Activated naive CD4-positive, alpha-beta T cell treated with anti-CD3 and anti-CD28 coated beads for 36 hours (primary cell): ENCODE measurements at regions not wholly inside any gene's neighbourhood (a gene's known extent, or its start where the extent isn't known, plus 50 kb on each side); places are given as distances from the start of the nearest gene placed in this dataset.

Source experiments
- CTCF ChIA-PET: fragments of 350-600 bp; sonication (Branson Sonifier 250); formaldehyde crosslinking; loops from one replicate; lab custom pipeline; 2021; ENCODE audit warnings: antibody characterized with exemption; lab: Charles Lee
- DNase-seq: peaks from one replicate; pipeline ENCODE4 v3.0.0-alpha.2; 2020
- H3K27ac Mint-ChIP-seq: one replicate; pipeline ENCODE4 v1.8.0; 2021; ENCODE audit warnings: mild to moderate bottlenecking, mixed read lengths
- H3K27me3 Mint-ChIP-seq: one replicate; pipeline ENCODE4 v1.8.0; 2021; ENCODE audit warnings: low read depth, mixed read lengths
- H3K36me3 Mint-ChIP-seq: one replicate; pipeline ENCODE4 v1.8.0; 2021; ENCODE audit warnings: low read depth, mixed read lengths
- H3K4me1 Mint-ChIP-seq: one replicate; pipeline ENCODE4 v1.8.0; 2021; ENCODE audit warnings: low read depth, mixed read lengths
- H3K4me3 Mint-ChIP-seq: one replicate; pipeline ENCODE4 v1.8.0; 2021; ENCODE audit warnings: mild to moderate bottlenecking, moderate library complexity, mixed read lengths
- H3K9me3 Mint-ChIP-seq: one replicate; pipeline ENCODE4 v1.8.0; 2021; ENCODE audit warnings: mixed read lengths
- intact Hi-C: fragments of 100-400 bp; cut with micrococcal nuclease; formaldehyde crosslinking; loops from one replicate; pipeline ENCODE4 v1.15.1; 2023

DNA sequence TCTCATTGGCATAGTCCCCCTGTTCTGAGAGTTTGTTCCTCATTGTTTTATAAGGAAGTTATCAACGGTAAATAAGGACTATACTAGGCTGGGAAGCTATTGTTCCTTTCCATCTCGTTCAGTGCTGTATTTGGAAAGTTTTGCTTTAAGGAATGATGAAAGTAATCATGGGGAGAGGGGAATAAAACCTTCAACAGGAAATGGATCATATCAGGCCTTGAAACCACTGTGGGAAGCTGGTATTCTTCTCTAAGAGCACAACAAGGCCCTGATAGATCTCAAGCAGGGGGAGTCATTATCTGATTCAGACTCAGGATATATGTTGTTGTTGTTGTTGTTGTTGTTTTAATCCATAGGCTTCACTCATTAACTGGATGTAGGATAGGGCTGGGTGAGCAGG, 474.5 kb downstream of the ENC1 start:
- H3K27ac Mint-ChIP-seq = no peak overlapping the region
- intact Hi-C loops = no loop called here
- peaks cover 2% of the 10 kb centered on the region for H3K27me3 Mint-ChIP-seq
- DNase-seq = no peak
- no peak overlapping the region for H3K4me3 Mint-ChIP-seq
- H3K36me3 Mint-ChIP-seq = no peaks in the 10 kb centered on the region
- no peaks in the 10 kb centered on the region for H3K9me3 Mint-ChIP-seq
- no peaks in the 10 kb centered on the region for H3K4me1 Mint-ChIP-seq
- CTCF ChIA-PET = no interaction called here

DNA sequence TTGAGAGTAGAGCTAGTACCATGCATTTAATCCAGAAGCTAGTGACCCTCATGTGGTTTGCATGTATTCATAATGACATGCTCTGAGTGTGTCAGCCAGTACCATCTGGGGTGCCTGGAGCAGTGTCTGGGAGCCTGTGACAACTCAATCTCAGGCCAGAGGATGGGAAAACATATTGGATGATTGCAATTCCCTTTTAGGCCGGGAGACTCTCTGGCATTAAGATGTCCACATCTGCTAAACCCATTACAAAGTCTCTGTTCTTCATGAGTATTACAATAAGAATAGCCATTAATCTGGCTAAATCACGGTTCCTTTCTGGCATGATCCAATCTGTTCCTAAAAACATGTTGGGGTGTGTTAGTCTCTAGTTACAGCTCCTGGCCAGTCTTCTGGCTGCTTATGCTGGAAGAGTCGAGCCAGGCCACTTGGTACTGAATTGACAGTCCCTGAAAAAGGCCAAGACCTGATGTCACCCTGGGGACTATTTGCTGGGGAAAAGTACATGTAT, 475.7 kb downstream of the ENC1 start:
- CTCF ChIA-PET = no interaction called here
- no peak overlapping the region for H3K4me3 Mint-ChIP-seq

DNA sequence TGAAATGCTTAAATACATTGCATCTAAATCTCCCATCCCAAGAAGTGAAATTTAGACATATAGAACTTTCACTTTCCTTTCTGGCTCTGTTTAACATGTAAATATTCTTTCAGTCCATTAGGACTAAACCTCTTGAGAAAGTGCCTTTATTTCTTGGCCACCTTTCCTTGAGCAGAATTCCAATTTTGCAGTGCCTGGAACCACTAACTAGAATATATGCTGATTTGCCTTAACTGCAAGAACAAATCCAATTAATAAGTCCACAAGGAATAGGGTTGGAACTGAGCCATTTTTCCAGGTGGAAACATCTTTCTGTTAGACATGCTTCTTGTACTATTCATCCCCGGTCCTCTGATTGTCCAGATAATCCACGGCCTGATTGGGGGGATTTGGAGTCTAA, 478.0 kb downstream of the ENC1 start:
- no peaks in the 10 kb centered on the region for H3K4me1 Mint-ChIP-seq
- H3K27me3 Mint-ChIP-seq = peaks cover 3% of the 10 kb centered on the region
- CTCF ChIA-PET = interaction anchor here (0.6 kb wide), 1 partner anchor 25 kb away, joined by 3 read pairs; no protein-coding TSS in a partner anchor

More for the DNA sequence above, 475.7 kb downstream of the ENC1 start:
- H3K27me3 Mint-ChIP-seq = peaks cover 2% of the 10 kb centered on the region
- no peak overlapping the region for H3K27ac Mint-ChIP-seq
- DNase-seq = no peak
- intact Hi-C loops = no loop called here
- no peaks in the 10 kb centered on the region for H3K9me3 Mint-ChIP-seq
- H3K4me1 Mint-ChIP-seq = no peaks in the 10 kb centered on the region
- H3K36me3 Mint-ChIP-seq = no peaks in the 10 kb centered on the region

DNA sequence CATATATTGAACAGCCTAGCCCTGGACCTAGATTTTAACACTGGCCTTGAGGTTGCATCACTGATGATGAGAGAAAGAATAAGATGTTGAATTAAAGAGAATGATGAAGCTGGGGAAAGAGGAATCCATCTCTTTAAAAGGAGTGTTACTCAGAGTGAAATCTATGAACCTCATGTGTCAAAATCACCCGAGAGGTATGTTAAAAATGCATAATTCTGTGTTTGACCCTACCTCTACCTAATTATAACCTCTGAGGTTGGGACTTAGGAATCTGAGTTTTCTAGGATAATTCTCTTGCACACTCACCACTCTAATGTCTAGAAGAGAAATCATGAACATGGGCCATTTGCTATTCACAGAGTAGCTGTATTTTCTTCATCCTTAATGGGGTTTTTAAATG, 479.4 kb downstream of the ENC1 start:
- no peaks in the 10 kb centered on the region for H3K9me3 Mint-ChIP-seq
- CTCF ChIA-PET = no interaction called here
- intact Hi-C loops = no loop called here
- peaks cover 3% of the 10 kb centered on the region for H3K27me3 Mint-ChIP-seq
- H3K4me1 Mint-ChIP-seq = no peaks in the 10 kb centered on the region
- no peaks in the 10 kb centered on the region for H3K36me3 Mint-ChIP-seq
- H3K27ac Mint-ChIP-seq = no peak overlapping the region
- no peak overlapping the region for H3K4me3 Mint-ChIP-seq
- no peak for DNase-seq

More for the DNA sequence above, 478.0 kb downstream of the ENC1 start:
- H3K9me3 Mint-ChIP-seq = no peaks in the 10 kb centered on the region
- H3K27ac Mint-ChIP-seq = no peak overlapping the region
- intact Hi-C loops = no loop called here
- no peaks in the 10 kb centered on the region for H3K36me3 Mint-ChIP-seq
- DNase-seq = no peak
- no peak overlapping the region for H3K4me3 Mint-ChIP-seq

- peaks cover 5% of the 10 kb centered on the region for H3K27me3 Mint-ChIP-seq
- CTCF ChIA-PET = no interaction called here
- intact Hi-C loops = no loop called here
Observed at GRCh38 chr5:74156728-74157383, 483.7 kb downstream of the ENC1 start.

GRCh38 chr5:74155501-74155900, 485.0 kb downstream of the ENC1 start:
- DNase-seq = no peak
- Mint-ChIP-seq H3K27ac (no peak overlapping the region), H3K9me3 (no peaks in the 10 kb centered on the region), H3K27me3 (peaks cover 10% of the 10 kb centered on the region), H3K4me3 (no peak overlapping the region), H3K36me3 (no peaks in the 10 kb centered on the region), H3K4me1 (no peaks in the 10 kb centered on the region)
- intact Hi-C loops = no loop called here
- CTCF ChIA-PET = no interaction called here

More at GRCh38 chr5:74156728-74157383, 483.7 kb downstream of the ENC1 start:
- no peak for DNase-seq
- H3K27ac Mint-ChIP-seq = no peak overlapping the region
- H3K9me3 Mint-ChIP-seq = no peaks in the 10 kb centered on the region
- no peak overlapping the region for H3K4me3 Mint-ChIP-seq
- H3K4me1 Mint-ChIP-seq = no peaks in the 10 kb centered on the region
- no peaks in the 10 kb centered on the region for H3K36me3 Mint-ChIP-seq

DNA sequence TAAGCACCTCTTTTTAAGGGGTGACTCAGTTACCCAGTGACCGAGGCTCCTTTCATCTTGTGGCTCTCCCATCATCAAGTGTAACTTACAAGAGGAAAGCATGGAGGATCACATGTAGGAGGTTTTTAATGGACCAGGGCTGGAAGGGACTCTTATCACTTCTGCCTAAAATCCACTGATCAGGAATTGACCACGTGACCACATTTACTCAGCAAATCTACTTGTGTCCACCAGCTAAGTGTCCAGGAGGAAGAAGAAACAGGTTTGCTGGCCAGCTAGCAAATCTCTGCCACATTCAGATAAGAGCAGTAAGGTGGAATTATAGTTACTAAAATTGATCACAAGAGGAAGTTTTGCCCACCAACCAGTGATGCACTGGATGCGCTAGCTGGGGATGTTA, 486.0 kb downstream of the ENC1 start:
- Mint-ChIP-seq H3K4me3 (no peak overlapping the region), H3K9me3 (no peaks in the 10 kb centered on the region), H3K27ac (no peak overlapping the region), H3K36me3 (no peaks in the 10 kb centered on the region), H3K4me1 (no peaks in the 10 kb centered on the region), H3K27me3 (peaks cover 15% of the 10 kb centered on the region)
- intact Hi-C loops = no loop called here
- DNase-seq = no peak
- CTCF ChIA-PET = no interaction called here

- no peaks in the 10 kb centered on the region for H3K4me1 Mint-ChIP-seq
- H3K36me3 Mint-ChIP-seq = no peaks in the 10 kb centered on the region
- no peak overlapping the region for H3K4me3 Mint-ChIP-seq
- peaks cover 14% of the 10 kb centered on the region for H3K27me3 Mint-ChIP-seq
- H3K27ac Mint-ChIP-seq = no peak overlapping the region
- CTCF ChIA-PET = no interaction called here
- DNase-seq = no peak
- intact Hi-C loops = no loop called here
- no peaks in the 10 kb centered on the region for H3K9me3 Mint-ChIP-seq
Observed at GRCh38 chr5:74153255-74153790, 487.2 kb downstream of the ENC1 start.

GRCh38 chr5:74152625-74153254, 487.8 kb downstream of the ENC1 start:
- Mint-ChIP-seq H3K9me3 (no peaks in the 10 kb centered on the region), H3K27me3 (peaks cover 19% of the 10 kb centered on the region), H3K27ac (no peak overlapping the region), H3K4me1 (no peaks in the 10 kb centered on the region), H3K36me3 (no peaks in the 10 kb centered on the region), H3K4me3 (no peak overlapping the region)
- CTCF ChIA-PET = no interaction called here
- intact Hi-C loops = no loop called here
- DNase-seq = no peak

- Mint-ChIP-seq H3K27ac (no peak overlapping the region), H3K4me3 (no peak overlapping the region), H3K27me3 (peaks cover 19% of the 10 kb centered on the region), H3K4me1 (no peaks in the 10 kb centered on the region), H3K36me3 (no peaks in the 10 kb centered on the region), H3K9me3 (no peaks in the 10 kb centered on the region)
- DNase-seq = no peak
- CTCF ChIA-PET = no interaction called here
- intact Hi-C loops = no loop called here
Observed at GRCh38 chr5:74152136-74152535, 488.4 kb downstream of the ENC1 start.

DNA sequence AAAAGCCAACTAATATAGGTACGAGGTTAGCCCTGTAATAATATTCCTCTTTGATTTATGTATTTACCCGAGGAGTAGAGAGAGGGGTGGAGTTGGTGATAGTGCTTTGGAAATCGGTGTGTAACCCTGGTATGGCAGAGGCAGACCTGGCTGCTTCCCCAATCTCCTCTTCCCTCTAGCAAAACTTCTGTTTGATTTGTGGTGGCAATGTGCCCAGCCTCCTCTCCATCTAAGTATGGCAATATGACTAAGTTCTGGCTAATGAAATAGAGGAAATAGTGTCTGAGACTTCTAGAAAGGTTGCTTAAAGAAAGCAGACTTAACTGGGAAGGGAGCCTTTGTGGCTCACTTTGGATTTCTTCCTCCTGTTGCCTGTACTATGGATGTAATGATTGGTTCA, 491.1 kb downstream of the ENC1 start:
- Mint-ChIP-seq H3K27me3 (peaks cover 19% of the 10 kb centered on the region), H3K9me3 (no peaks in the 10 kb centered on the region), H3K27ac (no peak overlapping the region), H3K36me3 (no peaks in the 10 kb centered on the region), H3K4me1 (no peaks in the 10 kb centered on the region), H3K4me3 (no peak overlapping the region)
- CTCF ChIA-PET = no interaction called here
- intact Hi-C loops = no loop called here
- no peak for DNase-seq

DNA sequence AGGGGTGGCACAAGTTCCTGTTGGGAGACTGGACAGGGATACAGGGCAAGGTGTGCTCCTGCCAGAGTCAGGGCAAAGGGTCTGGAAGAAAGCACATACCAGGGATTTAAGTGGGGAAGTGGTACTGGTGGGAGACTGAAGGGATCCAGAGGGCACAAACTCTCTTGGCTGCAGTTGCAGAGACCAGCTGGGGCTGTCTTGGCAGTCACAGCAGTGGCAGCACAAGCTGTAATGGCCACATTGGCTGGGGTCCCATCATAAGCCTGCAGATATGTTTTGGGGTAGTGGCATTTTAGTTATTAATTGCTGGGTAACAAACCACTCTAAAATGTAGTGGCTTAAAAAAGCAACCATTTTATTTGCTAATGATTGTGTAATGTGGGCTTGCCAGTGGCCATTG, 492.2 kb downstream of the ENC1 start:
- Mint-ChIP-seq H3K36me3 (no peaks in the 10 kb centered on the region), H3K4me1 (no peaks in the 10 kb centered on the region), H3K9me3 (no peaks in the 10 kb centered on the region), H3K4me3 (no peak overlapping the region), H3K27ac (no peak overlapping the region), H3K27me3 (peaks cover 26% of the 10 kb centered on the region)
- CTCF ChIA-PET = no interaction called here
- DNase-seq = no peak
- intact Hi-C loops = no loop called here

GRCh38 chr5:74146796-74147195, 493.7 kb downstream of the ENC1 start:
- no peak for DNase-seq
- Mint-ChIP-seq H3K27ac (no peak overlapping the region), H3K4me3 (no peak overlapping the region), H3K4me1 (no peaks in the 10 kb centered on the region), H3K9me3 (no peaks in the 10 kb centered on the region), H3K27me3 (peaks cover 24% of the 10 kb centered on the region), H3K36me3 (no peaks in the 10 kb centered on the region)
- CTCF ChIA-PET = no interaction called here
- intact Hi-C loops = no loop called here
